ENCODE measurements at regions not wholly inside any gene's neighbourhood (a gene's known extent, or its start where the extent isn't known, plus 50 kb on each side); places are given as distances from the start of the nearest gene placed in this dataset.

DNA sequence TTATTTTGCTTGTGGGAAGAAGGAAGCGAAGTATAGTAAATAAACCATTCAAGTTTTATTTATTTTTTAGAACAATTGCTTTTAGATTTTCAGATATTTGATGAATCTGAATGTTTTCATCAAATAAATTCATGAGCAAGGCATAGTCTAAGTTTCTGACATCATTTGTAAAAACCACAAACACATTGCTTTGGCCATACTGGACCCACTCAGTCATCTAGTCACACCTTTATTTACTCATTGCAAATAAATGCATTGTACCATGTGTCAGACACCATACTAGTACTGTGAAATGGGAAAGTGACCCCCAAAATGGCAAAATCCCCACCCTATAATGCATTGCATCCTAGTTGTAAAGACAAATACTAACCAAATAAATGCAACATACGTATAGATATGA, 449.1 kb upstream of the SMIM31 start:
- H2AFZ ChIP-seq (ENCODE audit: insufficient read depth, low read depth, low read length, poor library complexity, severe bottlenecking), result no peak overlapping the region
- H3K79me2 ChIP-seq (ENCODE audit: insufficient read depth, low read length), result no peaks in the 10 kb centered on the region
- H3K27ac ChIP-seq (ENCODE audit: low read depth in 1 of 2, low read length in 2 of 2), result no peak overlapping the region
- H3K9ac ChIP-seq (ENCODE audit: insufficient read depth, low read length, poor library complexity, severe bottlenecking), result no peak overlapping the region
- H3K27me3 Mint-ChIP-seq (ENCODE audit: low read depth in 3 of 3), result peaks cover 0 to 2% (median 0%) of the 10 kb centered on the region in 3 donors
- H3K27me3 ChIP-seq (ENCODE audit: control insufficient read depth in 2 of 2, insufficient read depth in 2 of 2, low read length in 2 of 2), result no peaks in the 10 kb centered on the region
- H3K4me1 ChIP-seq (ENCODE audit: control insufficient read depth in 1 of 2, insufficient read depth in 2 of 2, low read length in 2 of 2), result no peaks in the 10 kb centered on the region
- intact Hi-C loops (cut with micrococcal nuclease), result no loop called here
- no peak overlapping the region for H3K27ac Mint-ChIP-seq
- no peaks in the 10 kb centered on the region for H3K4me1 Mint-ChIP-seq
- no peaks in the 10 kb centered on the region for H3K36me3 ChIP-seq (replicated peaks in 1 of 2; ENCODE audit: control insufficient read depth in 1 of 2, insufficient read depth in 2 of 2, low read length in 2 of 2)
- no peak for DNase-seq
- no peak overlapping the region for H3K4me3 ChIP-seq (replicated peaks in 1 of 3; ENCODE audit: low read depth in 2 of 3, low read length in 3 of 3)
- no peaks in the 10 kb centered on the region for H4K20me1 ChIP-seq (ENCODE audit: insufficient read depth, low read length)
- TF ChIP-seq, protein P1, sequence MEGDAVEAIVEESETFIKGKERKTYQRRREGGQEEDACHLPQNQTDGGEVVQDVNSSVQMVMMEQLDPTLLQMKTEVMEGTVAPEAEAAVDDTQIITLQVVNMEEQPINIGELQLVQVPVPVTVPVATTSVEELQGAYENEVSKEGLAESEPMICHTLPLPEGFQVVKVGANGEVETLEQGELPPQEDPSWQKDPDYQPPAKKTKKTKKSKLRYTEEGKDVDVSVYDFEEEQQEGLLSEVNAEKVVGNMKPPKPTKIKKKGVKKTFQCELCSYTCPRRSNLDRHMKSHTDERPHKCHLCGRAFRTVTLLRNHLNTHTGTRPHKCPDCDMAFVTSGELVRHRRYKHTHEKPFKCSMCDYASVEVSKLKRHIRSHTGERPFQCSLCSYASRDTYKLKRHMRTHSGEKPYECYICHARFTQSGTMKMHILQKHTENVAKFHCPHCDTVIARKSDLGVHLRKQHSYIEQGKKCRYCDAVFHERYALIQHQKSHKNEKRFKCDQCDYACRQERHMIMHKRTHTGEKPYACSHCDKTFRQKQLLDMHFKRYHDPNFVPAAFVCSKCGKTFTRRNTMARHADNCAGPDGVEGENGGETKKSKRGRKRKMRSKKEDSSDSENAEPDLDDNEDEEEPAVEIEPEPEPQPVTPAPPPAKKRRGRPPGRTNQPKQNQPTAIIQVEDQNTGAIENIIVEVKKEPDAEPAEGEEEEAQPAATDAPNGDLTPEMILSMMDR (IDR thresholded peaks at IDR 0.05), result no peak
- WGBS (ENCODE audit: insufficient coverage), result no CpG with 5 or more reads among the region's 2 CpGs
- no peaks in the 10 kb centered on the region for H3K9me3 ChIP-seq (replicated peaks in 1 of 2; ENCODE audit: control insufficient read depth in 1 of 2, insufficient read depth in 1 of 2, low read length in 2 of 2)
- peaks cover 0 to 2% (median 0%) of the 10 kb centered on the region in 7 donors for H3K9me3 Mint-ChIP-seq
- no peaks in the 10 kb centered on the region for H3K36me3 Mint-ChIP-seq
- H3K4me2 ChIP-seq (replicated peaks; ENCODE audit: extremely low read depth, low read length, poor library complexity, severe bottlenecking), result no peak overlapping the region
- H3K4me3 Mint-ChIP-seq, result no peak overlapping the region

DNA sequence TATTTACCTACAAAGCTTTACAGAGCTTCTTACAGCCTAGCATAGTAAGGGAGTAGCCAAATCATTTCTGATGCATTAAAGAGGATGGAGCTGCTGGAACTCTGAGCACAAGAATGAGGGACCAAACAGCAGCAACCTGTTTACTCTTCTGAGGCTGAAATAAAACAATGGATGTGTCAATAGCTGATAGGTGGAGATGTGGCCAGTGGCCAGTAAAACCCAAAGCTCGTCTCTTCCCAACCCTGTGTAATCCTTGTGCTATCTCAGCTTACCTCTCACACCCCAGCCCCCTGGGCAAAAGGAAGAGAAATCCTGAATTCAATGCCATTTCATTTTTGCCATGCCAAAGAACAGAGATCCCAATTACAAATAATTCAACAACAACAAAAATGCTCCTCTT, 446.7 kb upstream of the SMIM31 start:
- Mint-ChIP-seq H3K4me3 (no peak overlapping the region), H3K9me3 (peaks cover 0 to 2% (median 0%) of the 10 kb centered on the region in 7 donors), H3K27me3 (ENCODE audit: low read depth in 3 of 3) (peaks cover 0 to 2% (median 0%) of the 10 kb centered on the region in 3 donors), H3K27ac (no peak overlapping the region), H3K4me1 (no peaks in the 10 kb centered on the region), H3K36me3 (no peaks in the 10 kb centered on the region)
- WGBS (ENCODE audit: insufficient coverage), result 40% methylated on average over 1 of the region's 1 CpG
- no peak overlapping the region for H3K4me2 ChIP-seq (replicated peaks; ENCODE audit: extremely low read depth, low read length, poor library complexity, severe bottlenecking)
- H3K9ac ChIP-seq (ENCODE audit: insufficient read depth, low read length, poor library complexity, severe bottlenecking), result no peak overlapping the region
- no peaks in the 10 kb centered on the region for H4K20me1 ChIP-seq (ENCODE audit: insufficient read depth, low read length)
- H3K36me3 ChIP-seq (replicated peaks in 1 of 2; ENCODE audit: control insufficient read depth in 1 of 2, insufficient read depth in 2 of 2, low read length in 2 of 2), result no peaks in the 10 kb centered on the region
- H3K27ac ChIP-seq (ENCODE audit: low read depth in 1 of 2, low read length in 2 of 2), result no peak overlapping the region
- intact Hi-C loops (cut with micrococcal nuclease), result no loop called here
- TF ChIP-seq, protein P1 (IDR thresholded peaks at IDR 0.05), result no peak
- no peak overlapping the region for H3K4me3 ChIP-seq (replicated peaks in 1 of 3; ENCODE audit: low read depth in 2 of 3, low read length in 3 of 3)
- no peaks in the 10 kb centered on the region for H3K27me3 ChIP-seq (ENCODE audit: control insufficient read depth in 2 of 2, insufficient read depth in 2 of 2, low read length in 2 of 2)
- H3K4me1 ChIP-seq (ENCODE audit: control insufficient read depth in 1 of 2, insufficient read depth in 2 of 2, low read length in 2 of 2), result no peaks in the 10 kb centered on the region
- no peak overlapping the region for H2AFZ ChIP-seq (ENCODE audit: insufficient read depth, low read depth, low read length, poor library complexity, severe bottlenecking)
- no peaks in the 10 kb centered on the region for H3K9me3 ChIP-seq (replicated peaks in 1 of 2; ENCODE audit: control insufficient read depth in 1 of 2, insufficient read depth in 1 of 2, low read length in 2 of 2)
- DNase-seq, result no peak
- H3K79me2 ChIP-seq (ENCODE audit: insufficient read depth, low read length), result no peaks in the 10 kb centered on the region

All from CD14-positive monocyte (primary cell).